Endodermal cell (in vitro differentiated cells): ENCODE measurements at regions not wholly inside any gene's neighbourhood (a gene's known extent, or its start where the extent isn't known, plus 50 kb on each side); places are given as distances from the start of the nearest gene placed in this dataset.

Source experiments
- DNase-seq: peaks from one replicate; pipeline ENCODE4 v3.0.0-alpha.2; 2017
- H3K27ac ChIP-seq: 2 replicates; pipeline ENCODE4 v1.5.1; 2013; ENCODE audit warnings: mild to moderate bottlenecking, low read depth, low read length, moderate library complexity
- H3K27me3 ChIP-seq: 2 replicates; pipeline ENCODE4 v1.6.1; 2013; ENCODE audit warnings: mild to moderate bottlenecking, low read length, moderate library complexity; ENCODE audit not compliant: insufficient read depth, control insufficient read depth, poor library complexity, severe bottlenecking
- H3K36me3 ChIP-seq: 2 replicates; pipeline ENCODE4 v1.7.0; 2013; ENCODE audit warnings: mild to moderate bottlenecking, low read length, moderate library complexity; ENCODE audit not compliant: control insufficient read depth, insufficient read depth
- H3K4me1 ChIP-seq: one replicate; pipeline ENCODE4 v1.7.0; 2013; ENCODE audit warnings: low read length; ENCODE audit not compliant: control insufficient read depth, insufficient read depth
- H3K4me3 ChIP-seq: 2 replicates; pipeline ENCODE4 v1.5.1; 2013; ENCODE audit warnings: mild to moderate bottlenecking, low read length, moderate library complexity
- H3K9ac ChIP-seq: 2 replicates; pipeline ENCODE4 v1.6.1; 2013; ENCODE audit warnings: mild to moderate bottlenecking, low read length, moderate library complexity; ENCODE audit not compliant: poor library complexity, severe bottlenecking; ENCODE audit errors: extremely low read depth
- H3K9me3 ChIP-seq: 2 replicates; pipeline ENCODE4 v1.6.1; 2013; ENCODE audit warnings: mild to moderate bottlenecking, low read length, moderate library complexity; ENCODE audit not compliant: control insufficient read depth
- H3K27ac Mint-ChIP-seq: 2 replicates; pipeline ENCODE4 v1.8.0; 2020; ENCODE audit warnings: mixed read lengths
- H3K27me3 Mint-ChIP-seq: 2 replicates; pipeline ENCODE4 v1.8.0; 2021; ENCODE audit warnings: mild to moderate bottlenecking, mixed read lengths; ENCODE audit not compliant: insufficient read depth
- H3K36me3 Mint-ChIP-seq: 2 replicates; pipeline ENCODE4 v1.8.0; 2020; ENCODE audit warnings: low read depth, mixed read lengths
- H3K4me1 Mint-ChIP-seq: 2 replicates; pipeline ENCODE4 v1.8.0; 2020; ENCODE audit warnings: mixed read lengths
- H3K4me3 Mint-ChIP-seq: 2 replicates; pipeline ENCODE4 v1.8.0; 2020; ENCODE audit warnings: mild to moderate bottlenecking, moderate library complexity, mixed read lengths
- H3K9me3 Mint-ChIP-seq: 2 replicates; pipeline ENCODE4 v1.8.0; 2020; ENCODE audit warnings: mild to moderate bottlenecking, mixed read lengths
- WGBS, 2 experiments: methylation state at CpG; one replicate each; pipeline versions ENCODE4 v1.1.5 to v1.1.7; 2013; ENCODE audit warnings: missing lambda C conversion rate in 2 of 2, mixed read lengths in 1 of 2; ENCODE audit not compliant: insufficient coverage in 1 of 2, insufficient read length in 1 of 2; 5-methylcytosine and 5-hydroxymethylcytosine counted together
- TF ChIP-seq, protein P1 (sequence below): fragments of 200-600 bp; sonication (generic); conservative IDR thresholded peaks from 2 replicates; pipeline ENCODE4 v1.5.0; 2021; ENCODE audit warnings: antibody characterized with exemption, mild to moderate bottlenecking

DNA sequence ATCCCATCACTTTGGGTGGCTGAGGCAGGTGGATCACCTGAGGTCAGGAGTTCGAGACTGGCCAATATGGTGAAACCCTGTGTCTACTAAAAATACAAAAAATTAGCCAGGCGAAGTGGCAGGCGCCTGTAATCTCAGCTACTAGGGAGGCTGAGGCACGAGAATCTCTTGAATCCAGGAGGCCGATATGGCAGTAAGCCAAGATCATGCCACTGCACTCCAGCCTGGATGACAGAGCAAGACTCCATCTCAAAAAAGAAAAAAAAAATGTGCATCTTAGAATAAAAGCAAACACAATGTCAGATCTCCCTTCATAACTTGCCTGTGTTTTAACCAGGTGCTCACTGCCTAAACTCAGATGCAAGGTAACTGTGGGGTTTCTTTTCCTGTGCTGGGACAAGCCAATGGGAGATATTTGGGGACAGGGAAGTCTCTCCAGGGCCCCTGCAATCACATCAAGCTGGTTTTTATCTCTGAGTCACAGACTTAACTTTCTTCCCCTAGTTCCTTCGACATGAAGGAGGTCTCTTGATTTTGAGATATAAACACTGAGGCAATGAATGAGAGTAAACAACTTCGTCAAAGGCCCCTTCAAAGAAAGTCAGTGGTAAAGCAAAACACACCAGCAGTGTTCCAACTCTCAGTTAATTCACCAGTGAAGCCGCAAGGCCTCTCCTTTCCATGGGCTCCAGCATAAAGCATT, 99.1 kb downstream of the SNX18 start:
- Histone ChIP-seq H3K27me3 (no peaks in the 10 kb centered on the region), H3K9ac (no peak overlapping the region), H3K4me3 (no peak overlapping the region), H3K36me3 (no peaks in the 10 kb centered on the region), H3K4me1 (no peaks in the 10 kb centered on the region), H3K9me3 (no peaks in the 10 kb centered on the region), H3K27ac (no peak overlapping the region)
- H3K4me1 Mint-ChIP-seq: peaks cover 15% of the 10 kb centered on the region
- H3K9me3 Mint-ChIP-seq: no peaks in the 10 kb centered on the region
- no peak overlapping the region for H3K4me3 Mint-ChIP-seq
- no peak for DNase-seq
- TF ChIP-seq, protein P1, sequence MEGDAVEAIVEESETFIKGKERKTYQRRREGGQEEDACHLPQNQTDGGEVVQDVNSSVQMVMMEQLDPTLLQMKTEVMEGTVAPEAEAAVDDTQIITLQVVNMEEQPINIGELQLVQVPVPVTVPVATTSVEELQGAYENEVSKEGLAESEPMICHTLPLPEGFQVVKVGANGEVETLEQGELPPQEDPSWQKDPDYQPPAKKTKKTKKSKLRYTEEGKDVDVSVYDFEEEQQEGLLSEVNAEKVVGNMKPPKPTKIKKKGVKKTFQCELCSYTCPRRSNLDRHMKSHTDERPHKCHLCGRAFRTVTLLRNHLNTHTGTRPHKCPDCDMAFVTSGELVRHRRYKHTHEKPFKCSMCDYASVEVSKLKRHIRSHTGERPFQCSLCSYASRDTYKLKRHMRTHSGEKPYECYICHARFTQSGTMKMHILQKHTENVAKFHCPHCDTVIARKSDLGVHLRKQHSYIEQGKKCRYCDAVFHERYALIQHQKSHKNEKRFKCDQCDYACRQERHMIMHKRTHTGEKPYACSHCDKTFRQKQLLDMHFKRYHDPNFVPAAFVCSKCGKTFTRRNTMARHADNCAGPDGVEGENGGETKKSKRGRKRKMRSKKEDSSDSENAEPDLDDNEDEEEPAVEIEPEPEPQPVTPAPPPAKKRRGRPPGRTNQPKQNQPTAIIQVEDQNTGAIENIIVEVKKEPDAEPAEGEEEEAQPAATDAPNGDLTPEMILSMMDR: no peak
- WGBS, 2 experiments: 86 to 90% methylated on average over 7 to 8 of the region's 8 CpGs
- no peaks in the 10 kb centered on the region for H3K27me3 Mint-ChIP-seq
- H3K27ac Mint-ChIP-seq: no peak overlapping the region
- H3K36me3 Mint-ChIP-seq: no peaks in the 10 kb centered on the region

DNA sequence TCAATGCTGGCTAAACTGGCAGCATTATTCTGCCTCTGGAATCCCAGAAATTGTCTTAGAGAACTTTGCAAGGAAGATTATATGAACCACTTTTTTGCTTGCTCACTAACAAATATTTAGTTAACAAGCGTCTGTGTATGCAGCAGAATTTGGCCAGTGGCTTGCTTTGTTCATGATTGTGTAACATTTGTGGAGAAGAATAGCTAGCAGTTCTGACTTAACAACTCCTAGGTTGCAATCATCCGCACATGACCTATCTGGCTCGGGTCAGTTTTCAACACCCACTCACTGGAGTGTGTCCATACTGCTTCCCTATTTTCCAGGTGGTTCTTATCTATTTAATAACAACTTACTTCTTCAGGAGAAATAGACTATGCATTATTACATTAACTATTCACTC, 98.5 kb downstream of the SNX18 start:
- peaks cover 21% of the 10 kb centered on the region for H3K4me1 Mint-ChIP-seq
- WGBS, 2 experiments: 80 to 100% methylated on average over 2 to 3 of the region's 3 CpGs
- H3K36me3 ChIP-seq: no peaks in the 10 kb centered on the region
- H3K4me1 ChIP-seq: peaks cover 6% of the 10 kb centered on the region
- H3K27ac ChIP-seq: no peak overlapping the region
- H3K27me3 ChIP-seq: no peaks in the 10 kb centered on the region
- no peaks in the 10 kb centered on the region for H3K36me3 Mint-ChIP-seq
- no peaks in the 10 kb centered on the region for H3K27me3 Mint-ChIP-seq
- TF ChIP-seq, protein P1: no peak
- H3K9me3 ChIP-seq: no peaks in the 10 kb centered on the region
- no peak for DNase-seq
- H3K27ac Mint-ChIP-seq: no peak overlapping the region
- no peaks in the 10 kb centered on the region for H3K9me3 Mint-ChIP-seq
- no peak overlapping the region for H3K9ac ChIP-seq
- H3K4me3 ChIP-seq: no peak overlapping the region
- no peak overlapping the region for H3K4me3 Mint-ChIP-seq

DNA sequence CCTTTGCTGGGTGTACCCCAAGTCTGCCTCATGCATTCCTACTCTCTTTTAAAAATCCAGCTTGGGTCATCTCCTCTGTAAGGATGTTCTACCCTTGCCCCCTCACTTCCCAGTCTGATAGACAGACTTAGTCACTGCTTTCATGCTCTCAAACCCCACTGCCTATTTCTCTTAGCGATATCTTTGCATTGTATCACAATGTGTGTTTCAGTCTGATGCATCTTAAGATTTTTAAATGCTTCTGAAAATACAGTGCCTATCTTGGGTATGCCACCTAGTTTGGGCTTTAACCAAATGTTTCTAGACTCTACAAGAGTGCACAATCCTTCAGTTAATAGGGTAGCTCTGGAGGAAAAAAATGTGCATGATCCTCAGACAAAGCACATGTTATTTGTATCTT, 97.8 kb downstream of the SNX18 start:
- TF ChIP-seq, protein P1: no peak
- Histone ChIP-seq H3K27ac (no peak overlapping the region), H3K9me3 (no peaks in the 10 kb centered on the region), H3K36me3 (no peaks in the 10 kb centered on the region), H3K9ac (no peak overlapping the region), H3K4me1 (peaks cover 6% of the 10 kb centered on the region), H3K4me3 (no peak overlapping the region), H3K27me3 (no peaks in the 10 kb centered on the region)
- H3K9me3 Mint-ChIP-seq: no peaks in the 10 kb centered on the region
- no peak overlapping the region for H3K27ac Mint-ChIP-seq
- no peak for DNase-seq
- 91 to 100% methylated on average over 1 of the region's 1 CpG for WGBS, 2 experiments
- H3K36me3 Mint-ChIP-seq: no peaks in the 10 kb centered on the region
- no peak overlapping the region for H3K4me3 Mint-ChIP-seq
- H3K4me1 Mint-ChIP-seq: peaks cover 28% of the 10 kb centered on the region
- no peaks in the 10 kb centered on the region for H3K27me3 Mint-ChIP-seq
